GM23338 (cell line): ENCODE measurements at regions not wholly inside any gene's neighbourhood (a gene's known extent, or its start where the extent isn't known, plus 50 kb on each side); places are given as distances from the start of the nearest gene placed in this dataset.

Experiments
- ATAC-seq: fragments of 200-7000 bp; cut with Tn5 transposase; 3 replicates; pipeline ENCODE4 v1.9.1; 2020
- DNase-seq: peaks from one replicate; pipeline ENCODE4 v3.0.0-alpha.2; 2015; ENCODE audit warnings: low spot score
- H2AFZ ChIP-seq: fragments of 200-600 bp; sonication (generic); 2 replicates; pipeline ENCODE4 v1.8.0; 2016; ENCODE audit warnings: antibody characterized with exemption, mild to moderate bottlenecking, moderate library complexity
- H3F3A ChIP-seq: fragments of 200-600 bp; sonication (generic); replicated peaks from 2 replicates; pipeline ENCODE4 v1.8.0; 2017; ENCODE audit warnings: antibody characterized with exemption, mixed run types, low read depth
- H3K27ac ChIP-seq: fragments of 200-600 bp; sonication (generic); 2 replicates; pipeline ENCODE4 v1.6.1; 2016; ENCODE audit warnings: low read depth
- H3K27me3 ChIP-seq: fragments of 200-600 bp; sonication (generic); 2 replicates; pipeline ENCODE4 v1.8.0; 2016; ENCODE audit warnings: mild to moderate bottlenecking, mixed run types, moderate library complexity; ENCODE audit not compliant: insufficient read depth
- H3K36me3 ChIP-seq: fragments of 200-600 bp; sonication (generic); 2 replicates; pipeline ENCODE4 v1.8.0; 2016; ENCODE audit warnings: mild to moderate bottlenecking; ENCODE audit not compliant: insufficient read depth
- H3K4me1 ChIP-seq: fragments of 200-600 bp; sonication (generic); 2 replicates; pipeline ENCODE4 v1.8.0; 2016; ENCODE audit warnings: mild to moderate bottlenecking, moderate library complexity; ENCODE audit not compliant: insufficient read depth
- H3K4me2 ChIP-seq: fragments of 200-600 bp; sonication (generic); 2 replicates; pipeline ENCODE4 v1.7.1; 2017; ENCODE audit warnings: mixed run types
- H3K4me3 ChIP-seq: fragments of 200-600 bp; sonication (generic); 2 replicates; pipeline ENCODE4 v1.6.1; 2016; ENCODE audit warnings: mixed run types
- H3K79me2 ChIP-seq: fragments of 200-600 bp; sonication (generic); replicated peaks from 2 replicates; pipeline ENCODE4 v1.8.0; 2017; ENCODE audit warnings: mild to moderate bottlenecking; ENCODE audit not compliant: insufficient read depth
- H3K9me2 ChIP-seq: fragments of 200-600 bp; sonication (generic); 2 replicates; pipeline ENCODE4 v1.8.0; 2017; ENCODE audit not compliant: insufficient read depth
- H4K20me1 ChIP-seq: fragments of 200-600 bp; sonication (generic); replicated peaks from 2 replicates; pipeline ENCODE4 v1.8.0; 2017; ENCODE audit warnings: mild to moderate bottlenecking; ENCODE audit not compliant: insufficient read depth
- H3K27ac Mint-ChIP-seq: 2 replicates; pipeline ENCODE4 v1.8.0; 2020; ENCODE audit warnings: inconsistent platforms, mild to moderate bottlenecking, moderate library complexity, mixed read lengths
- H3K27me3 Mint-ChIP-seq: 3 replicates; pipeline ENCODE4 v1.8.0; 2022; ENCODE audit warnings: low read depth, mild to moderate bottlenecking, moderate library complexity, mixed read lengths, inconsistent platforms; ENCODE audit not compliant: insufficient read depth, poor library complexity
- H3K36me3 Mint-ChIP-seq: 3 replicates; pipeline ENCODE4 v1.8.0; 2021; ENCODE audit warnings: low read depth, mild to moderate bottlenecking, inconsistent platforms, moderate library complexity, mixed read lengths
- H3K4me1 Mint-ChIP-seq: 3 replicates; pipeline ENCODE4 v1.8.0; 2020; ENCODE audit warnings: mild to moderate bottlenecking, inconsistent platforms, mixed read lengths
- H3K4me3 Mint-ChIP-seq: 3 replicates; pipeline ENCODE4 v1.8.0; 2021; ENCODE audit warnings: moderate library complexity, mild to moderate bottlenecking, inconsistent platforms, mixed read lengths
- H3K9me3 Mint-ChIP-seq: 3 replicates; pipeline ENCODE4 v1.8.0; 2020; ENCODE audit warnings: moderate library complexity, mild to moderate bottlenecking, inconsistent platforms, mixed read lengths
- CREB1 ChIP-seq: fragments of 250-450 bp; sonication (Bioruptor Pico); IDR thresholded peaks from 2 replicates; pipeline ENCODE4 v1.5.0; 2020; ENCODE audit warnings: low read depth, mild to moderate bottlenecking, moderate library complexity
- CTCF ChIP-seq, 2 experiments: fragments of 200-600 bp in 1 of 2; sonication (generic) in 1 of 2; conservative IDR thresholded peaks; 2 replicates each; pipeline versions ENCODE4 v1.5.1 to v1.6.1; 2016 to 2017; ENCODE audit warnings: antibody characterized with exemption in 2 of 2, low read depth in 2 of 2, mild to moderate bottlenecking in 2 of 2, moderate library complexity in 1 of 2
- ETS1 ChIP-seq: IDR thresholded peaks from 2 replicates; pipeline ENCODE4 v1.6.1; 2016; ENCODE audit warnings: antibody characterized with exemption
- EZH2 ChIP-seq: fragments of 200-600 bp; sonication (generic); IDR thresholded peaks from one replicate; pipeline ENCODE4 v1.8.0; 2017; ENCODE audit warnings: antibody characterized with exemption, mild to moderate bottlenecking, low read depth; ENCODE audit not compliant: unreplicated experiment
- EZH2phosphoT487 ChIP-seq: fragments of 200-600 bp; sonication (generic); IDR thresholded peaks from one replicate; pipeline ENCODE4 v1.8.1; 2018; ENCODE audit warnings: antibody characterized with exemption; ENCODE audit not compliant: unreplicated experiment
- JUNB ChIP-seq: IDR thresholded peaks from one replicate; pipeline ENCODE4 v1.6.1; 2016; ENCODE audit warnings: antibody characterized with exemption; ENCODE audit not compliant: unreplicated experiment
- NANOG ChIP-seq: IDR thresholded peaks from 2 replicates; pipeline ENCODE4 v1.6.1; 2016; ENCODE audit warnings: antibody characterized with exemption, borderline replicate concordance
- POLR2AphosphoS5 ChIP-seq: IDR thresholded peaks from 2 replicates; pipeline ENCODE4 v1.6.1; 2016; ENCODE audit warnings: antibody characterized with exemption, low read depth
- REST ChIP-seq: IDR thresholded peaks from one replicate; pipeline ENCODE4 v1.6.1; 2018; ENCODE audit warnings: antibody characterized with exemption; ENCODE audit not compliant: unreplicated experiment
- STAT1 ChIP-seq: IDR thresholded peaks from one replicate; pipeline ENCODE4 v1.6.1; 2016; ENCODE audit warnings: antibody characterized with exemption; ENCODE audit not compliant: unreplicated experiment
- ZNF114 ChIP-seq: fragments of 250-450 bp; sonication (Bioruptor Pico); IDR thresholded peaks from 2 replicates; pipeline ENCODE4 v1.5.0; 2020; ENCODE audit warnings: mild to moderate bottlenecking, moderate library complexity
- ZNF331 ChIP-seq: fragments of 250-450 bp; sonication (Bioruptor Pico); IDR thresholded peaks from 2 replicates; pipeline ENCODE4 v1.5.0; 2020; ENCODE audit warnings: low read depth, mild to moderate bottlenecking, moderate library complexity
- ZNF462 ChIP-seq: fragments of 250-450 bp; sonication (Bioruptor Pico); IDR thresholded peaks from 2 replicates; pipeline ENCODE4 v1.5.0; 2020; ENCODE audit warnings: mild to moderate bottlenecking, moderate library complexity

- Mint-ChIP-seq H3K27me3 (no peaks in the 10 kb centered on the region), H3K9me3 (no peaks in the 10 kb centered on the region), H3K36me3 (no peaks in the 10 kb centered on the region), H3K4me1 (peaks cover under 1% of the 10 kb centered on the region; the same call in 1 of the 3 replicates), H3K27ac (no peak overlapping the region), H3K4me3 (no peak overlapping the region)
- no peak overlapping the region for H3K4me3 ChIP-seq
- no peaks in the 10 kb centered on the region for H3K36me3 ChIP-seq
- no peak overlapping the region for H2AFZ ChIP-seq
- H3K27me3 ChIP-seq: no peaks in the 10 kb centered on the region
- H3K79me2 ChIP-seq: no peaks in the 10 kb centered on the region
- no peaks in the 10 kb centered on the region for H3K4me1 ChIP-seq
- no peak overlapping the region for H3K4me2 ChIP-seq
- no peak overlapping the region for H3K27ac ChIP-seq
- no peak for ATAC-seq
- no peak for TF ChIP-seq ZNF462 (CRISPR knock-in tag)
- no peak for TF ChIP-seq NANOG
- TF ChIP-seq STAT1: no peak
- no peak for TF ChIP-seq ZNF331 (CRISPR knock-in tag)
- no peak for TF ChIP-seq REST
- no peak for TF ChIP-seq CTCF (conservative IDR thresholded peaks at IDR 0.05; ENCODE audit: low read depth in 2 of 2)
- TF ChIP-seq EZH2phosphoT487: no peak
- no peak for TF ChIP-seq POLR2AphosphoS5
- no peak for TF ChIP-seq ETS1
- TF ChIP-seq JUNB: no peak
- no peak for TF ChIP-seq EZH2
- TF ChIP-seq ZNF114: no peak
- TF ChIP-seq CREB1 (CRISPR knock-in tag): no peak
- H4K20me1 ChIP-seq: no peaks in the 10 kb centered on the region
- no peaks in the 10 kb centered on the region for H3F3A ChIP-seq
- H3K9me2 ChIP-seq: no peaks in the 10 kb centered on the region; the same call in 1 of the 2 replicates
- DNase-seq: no peak
These were observed 520.6 kb upstream of the HTR2A start for GRCh38 chr13:47417485-47417884.
